ENCODE measurements at regions not wholly inside any gene's neighbourhood (a gene's known extent, or its start where the extent isn't known, plus 50 kb on each side); places are given as distances from the start of the nearest gene placed in this dataset.

DNA sequence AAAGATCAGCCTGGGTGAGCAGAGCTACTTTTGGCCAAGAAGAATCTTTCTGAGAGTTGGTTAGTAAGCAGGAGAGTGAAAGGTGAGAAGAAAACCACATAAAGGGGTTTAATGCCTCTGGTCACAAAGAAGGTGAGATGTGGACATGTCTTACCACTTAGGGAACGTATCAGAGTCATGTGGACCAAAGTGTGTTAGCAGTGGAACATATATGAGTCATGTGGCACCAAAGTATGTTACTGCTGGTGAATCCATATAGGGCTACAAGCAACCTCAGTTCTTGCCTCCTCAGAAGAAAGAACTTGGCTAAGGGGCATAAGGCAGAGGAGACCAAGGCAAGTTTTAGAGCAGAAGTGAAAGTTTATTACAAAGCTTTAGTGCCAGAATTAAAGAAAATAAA is 411.6 kb upstream of the NEGR1 start:
- no peak overlapping the region for H3K4me2 ChIP-seq
- no peaks in the 10 kb centered on the region for H4K20me1 ChIP-seq (replicated peaks; ENCODE audit: insufficient read depth)
- no peak overlapping the region for H3K4me3 ChIP-seq
- TF ChIP-seq REST (IDR thresholded peaks at IDR 0.05; ENCODE audit: unreplicated experiment) (no peak), CREB1 (CRISPR knock-in tag; IDR thresholded peaks at IDR 0.05; ENCODE audit: low read depth) (no peak), STAT1 (IDR thresholded peaks at IDR 0.05; ENCODE audit: unreplicated experiment) (no peak)
- TF ChIP-seq, protein P1, sequence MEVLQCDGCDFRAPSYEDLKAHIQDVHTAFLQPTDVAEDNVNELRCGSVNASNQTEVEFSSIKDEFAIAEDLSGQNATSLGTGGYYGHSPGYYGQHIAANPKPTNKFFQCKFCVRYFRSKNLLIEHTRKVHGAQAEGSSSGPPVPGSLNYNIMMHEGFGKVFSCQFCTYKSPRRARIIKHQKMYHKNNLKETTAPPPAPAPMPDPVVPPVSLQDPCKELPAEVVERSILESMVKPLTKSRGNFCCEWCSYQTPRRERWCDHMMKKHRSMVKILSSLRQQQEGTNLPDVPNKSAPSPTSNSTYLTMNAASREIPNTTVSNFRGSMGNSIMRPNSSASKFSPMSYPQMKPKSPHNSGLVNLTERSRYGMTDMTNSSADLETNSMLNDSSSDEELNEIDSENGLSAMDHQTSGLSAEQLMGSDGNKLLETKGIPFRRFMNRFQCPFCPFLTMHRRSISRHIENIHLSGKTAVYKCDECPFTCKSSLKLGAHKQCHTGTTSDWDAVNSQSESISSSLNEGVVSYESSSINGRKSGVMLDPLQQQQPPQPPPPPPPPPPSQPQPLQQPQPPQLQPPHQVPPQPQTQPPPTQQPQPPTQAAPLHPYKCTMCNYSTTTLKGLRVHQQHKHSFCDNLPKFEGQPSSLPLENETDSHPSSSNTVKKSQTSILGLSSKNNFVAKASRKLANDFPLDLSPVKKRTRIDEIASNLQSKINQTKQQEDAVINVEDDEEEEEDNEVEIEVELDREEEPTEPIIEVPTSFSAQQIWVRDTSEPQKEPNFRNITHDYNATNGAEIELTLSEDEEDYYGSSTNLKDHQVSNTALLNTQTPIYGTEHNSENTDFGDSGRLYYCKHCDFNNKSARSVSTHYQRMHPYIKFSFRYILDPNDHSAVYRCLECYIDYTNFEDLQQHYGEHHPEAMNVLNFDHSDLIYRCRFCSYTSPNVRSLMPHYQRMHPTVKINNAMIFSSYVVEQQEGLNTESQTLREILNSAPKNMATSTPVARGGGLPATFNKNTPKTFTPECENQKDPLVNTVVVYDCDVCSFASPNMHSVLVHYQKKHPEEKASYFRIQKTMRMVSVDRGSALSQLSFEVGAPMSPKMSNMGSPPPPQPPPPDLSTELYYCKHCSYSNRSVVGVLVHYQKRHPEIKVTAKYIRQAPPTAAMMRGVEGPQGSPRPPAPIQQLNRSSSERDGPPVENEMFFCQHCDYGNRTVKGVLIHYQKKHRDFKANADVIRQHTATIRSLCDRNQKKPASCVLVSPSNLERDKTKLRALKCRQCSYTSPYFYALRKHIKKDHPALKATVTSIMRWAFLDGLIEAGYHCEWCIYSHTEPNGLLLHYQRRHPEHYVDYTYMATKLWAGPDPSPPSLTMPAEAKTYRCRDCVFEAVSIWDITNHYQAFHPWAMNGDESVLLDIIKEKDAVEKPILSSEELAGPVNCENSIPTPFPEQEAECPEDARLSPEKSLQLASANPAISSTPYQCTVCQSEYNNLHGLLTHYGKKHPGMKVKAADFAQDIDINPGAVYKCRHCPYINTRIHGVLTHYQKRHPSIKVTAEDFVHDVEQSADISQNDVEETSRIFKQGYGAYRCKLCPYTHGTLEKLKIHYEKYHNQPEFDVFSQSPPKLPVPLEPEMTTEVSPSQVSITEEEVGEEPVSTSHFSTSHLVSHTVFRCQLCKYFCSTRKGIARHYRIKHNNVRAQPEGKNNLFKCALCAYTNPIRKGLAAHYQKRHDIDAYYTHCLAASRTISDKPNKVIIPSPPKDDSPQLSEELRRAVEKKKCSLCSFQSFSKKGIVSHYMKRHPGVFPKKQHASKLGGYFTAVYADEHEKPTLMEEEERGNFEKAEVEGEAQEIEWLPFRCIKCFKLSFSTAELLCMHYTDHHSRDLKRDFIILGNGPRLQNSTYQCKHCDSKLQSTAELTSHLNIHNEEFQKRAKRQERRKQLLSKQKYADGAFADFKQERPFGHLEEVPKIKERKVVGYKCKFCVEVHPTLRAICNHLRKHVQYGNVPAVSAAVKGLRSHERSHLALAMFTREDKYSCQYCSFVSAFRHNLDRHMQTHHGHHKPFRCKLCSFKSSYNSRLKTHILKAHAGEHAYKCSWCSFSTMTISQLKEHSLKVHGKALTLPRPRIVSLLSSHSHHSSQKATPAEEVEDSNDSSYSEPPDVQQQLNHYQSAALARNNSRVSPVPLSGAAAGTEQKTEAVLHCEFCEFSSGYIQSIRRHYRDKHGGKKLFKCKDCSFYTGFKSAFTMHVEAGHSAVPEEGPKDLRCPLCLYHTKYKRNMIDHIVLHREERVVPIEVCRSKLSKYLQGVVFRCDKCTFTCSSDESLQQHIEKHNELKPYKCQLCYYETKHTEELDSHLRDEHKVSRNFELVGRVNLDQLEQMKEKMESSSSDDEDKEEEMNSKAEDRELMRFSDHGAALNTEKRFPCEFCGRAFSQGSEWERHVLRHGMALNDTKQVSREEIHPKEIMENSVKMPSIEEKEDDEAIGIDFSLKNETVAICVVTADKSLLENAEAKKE (CRISPR knock-in tag; IDR thresholded peaks at IDR 0.05), result no peak
- TF ChIP-seq, protein P2, sequence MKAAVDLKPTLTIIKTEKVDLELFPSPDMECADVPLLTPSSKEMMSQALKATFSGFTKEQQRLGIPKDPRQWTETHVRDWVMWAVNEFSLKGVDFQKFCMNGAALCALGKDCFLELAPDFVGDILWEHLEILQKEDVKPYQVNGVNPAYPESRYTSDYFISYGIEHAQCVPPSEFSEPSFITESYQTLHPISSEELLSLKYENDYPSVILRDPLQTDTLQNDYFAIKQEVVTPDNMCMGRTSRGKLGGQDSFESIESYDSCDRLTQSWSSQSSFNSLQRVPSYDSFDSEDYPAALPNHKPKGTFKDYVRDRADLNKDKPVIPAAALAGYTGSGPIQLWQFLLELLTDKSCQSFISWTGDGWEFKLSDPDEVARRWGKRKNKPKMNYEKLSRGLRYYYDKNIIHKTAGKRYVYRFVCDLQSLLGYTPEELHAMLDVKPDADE (IDR thresholded peaks at IDR 0.05), result no peak
- H3K4me1 ChIP-seq (ENCODE audit: insufficient read depth), result no peaks in the 10 kb centered on the region
- 0 out of 2 replicates have a peak, but pooled peaks cover under 1% of the 10 kb centered on the region for H3K36me3 ChIP-seq (ENCODE audit: insufficient read depth)
- no peaks in the 10 kb centered on the region for H3K27me3 Mint-ChIP-seq (ENCODE audit: insufficient read depth, low read depth, poor library complexity)
- H3K27ac ChIP-seq (ENCODE audit: low read depth), result no peak overlapping the region
- no peak overlapping the region for H3K27ac Mint-ChIP-seq
- H3K4me1 Mint-ChIP-seq, result no peaks in the 10 kb centered on the region
- H3K79me2 ChIP-seq (replicated peaks; ENCODE audit: insufficient read depth), result no peaks in the 10 kb centered on the region
- no peak overlapping the region for H2AFZ ChIP-seq
- peaks cover 38% of the 10 kb centered on the region for H3K36me3 Mint-ChIP-seq (ENCODE audit: low read depth)
- H3K27me3 ChIP-seq (ENCODE audit: insufficient read depth), result no peaks in the 10 kb centered on the region
- no peak for ATAC-seq
- H3K9me2 ChIP-seq (ENCODE audit: insufficient read depth), result 0 out of 2 replicates have a peak, but pooled peaks cover 5% of the 10 kb centered on the region
- H3K9me3 Mint-ChIP-seq, result peaks cover 48% of the 10 kb centered on the region
- no peaks in the 10 kb centered on the region for H3F3A ChIP-seq (replicated peaks; ENCODE audit: low read depth)
- H3K4me3 Mint-ChIP-seq, result no peak overlapping the region
- no peak for DNase-seq (ENCODE audit: low spot score)

All from GM23338 (cell line).